Lower lobe of right lung (tissue), 2 donors: ENCODE measurements at regions not wholly inside any gene's neighbourhood (a gene's known extent, or its start where the extent isn't known, plus 50 kb on each side); places are given as distances from the start of the nearest gene placed in this dataset.
A peak's percentile ranks its signal among the peaks of the same experiment; 100 is the strongest.

ENCODE experiments used
- ATAC-seq, 2 donors: fragments of 200-7000 bp; cut with Tn5 transposase; one replicate each; pipeline ENCODE4 v1.9.1; 2020 to 2022; ENCODE audit warnings: mild to moderate bottlenecking in 2 of 2, moderate library complexity in 2 of 2
- DNase-seq: peaks from one replicate; pipeline ENCODE4 v3.0.0-alpha.2; 2020
- H3K27ac ChIP-seq: fragments of 200-600 bp; one replicate; pipeline ENCODE4 v1.8.0; 2022
- H3K27me3 ChIP-seq: fragments of 200-600 bp; one replicate; pipeline ENCODE4 v1.8.0; 2022; ENCODE audit warnings: low read depth
- H3K36me3 ChIP-seq: fragments of 200-600 bp; one replicate; pipeline ENCODE4 v1.8.0; 2022; ENCODE audit warnings: mild to moderate bottlenecking
- H3K4me1 ChIP-seq: fragments of 200-600 bp; one replicate; pipeline ENCODE4 v1.8.0; 2022
- H3K4me3 ChIP-seq: fragments of 200-600 bp; one replicate; pipeline ENCODE4 v1.8.0; 2022; ENCODE audit warnings: mild to moderate bottlenecking
- H3K9me3 ChIP-seq: fragments of 200-600 bp; one replicate; pipeline ENCODE4 v1.8.0; 2022
- CTCF ChIP-seq: fragments of 200-600 bp; IDR thresholded peaks from one replicate; pipeline ENCODE4 v1.8.0; 2022; ENCODE audit warnings: antibody characterized with exemption, mild to moderate bottlenecking
- intact Hi-C: fragments of 100-400 bp; cut with DNase I; formaldehyde crosslinking; loops from one replicate; pipeline ENCODE4 v1.11.0; 2022
- donor health status: DM: no; HTN: yes; CAD: no; lungs with severe emphysema.

- H3K4me3 ChIP-seq, result no peak overlapping the region
- no peaks in the 10 kb centered on the region for H3K36me3 ChIP-seq
- no peaks in the 10 kb centered on the region for H3K9me3 ChIP-seq
- intact Hi-C loops, result no loop called here
- no peak overlapping the region for H3K27ac ChIP-seq
- ATAC-seq, result no peak
- no peak for TF ChIP-seq CTCF
- DNase-seq, result no peak
- no peaks in the 10 kb centered on the region for H3K4me1 ChIP-seq
- no peaks in the 10 kb centered on the region for H3K27me3 ChIP-seq
Observed at GRCh38 chr18:55064073-55064472, 104.8 kb upstream of the CCDC68 start.

- Histone ChIP-seq H3K4me1 (no peaks in the 10 kb centered on the region), H3K9me3 (no peaks in the 10 kb centered on the region), H3K27ac (no peak overlapping the region), H3K4me3 (peak overlapping the region; percentile 14), H3K36me3 (no peaks in the 10 kb centered on the region), H3K27me3 (no peaks in the 10 kb centered on the region)
- DNase-seq (no peak), ATAC-seq (peak in 1 of 2 donors; percentile 51)
- no peak for TF ChIP-seq CTCF
- intact Hi-C loops, result no loop called here
Observed at GRCh38 chr18:55054021-55054990, 95.0 kb upstream of the CCDC68 start.

- no peak for TF ChIP-seq CTCF
- DNase-seq, result no peak
- no peaks in the 10 kb centered on the region for H3K9me3 ChIP-seq
- no peak overlapping the region for H3K27ac ChIP-seq
- no peaks in the 10 kb centered on the region for H3K4me1 ChIP-seq
- no peak overlapping the region for H3K4me3 ChIP-seq
- no peaks in the 10 kb centered on the region for H3K27me3 ChIP-seq
- H3K36me3 ChIP-seq, result no peaks in the 10 kb centered on the region
- ATAC-seq, result no peak
- intact Hi-C loops, result no loop called here
Observed at GRCh38 chr18:55048892-55049291, 89.6 kb upstream of the CCDC68 start.

- Histone ChIP-seq H3K4me3 (no peak overlapping the region), H3K9me3 (no peaks in the 10 kb centered on the region), H3K4me1 (no peaks in the 10 kb centered on the region), H3K27me3 (no peaks in the 10 kb centered on the region), H3K36me3 (no peaks in the 10 kb centered on the region), H3K27ac (no peak overlapping the region)
- no peak for TF ChIP-seq CTCF
- intact Hi-C loops, result no loop called here
- DNase-seq (no peak), ATAC-seq (no peak)
Observed at GRCh38 chr18:55047546-55047945, 88.3 kb upstream of the CCDC68 start.

GRCh38 chr18:55041366-55041765, 82.1 kb upstream of the CCDC68 start:
- DNase-seq (no peak), ATAC-seq (no peak)
- intact Hi-C loops, result no loop called here
- H3K27me3 ChIP-seq, result no peaks in the 10 kb centered on the region
- no peak overlapping the region for H3K4me3 ChIP-seq
- H3K9me3 ChIP-seq, result no peaks in the 10 kb centered on the region
- H3K27ac ChIP-seq, result no peak overlapping the region
- TF ChIP-seq CTCF, result no peak
- no peaks in the 10 kb centered on the region for H3K36me3 ChIP-seq
- no peaks in the 10 kb centered on the region for H3K4me1 ChIP-seq
